Chondrocyte (in vitro differentiated cells): ENCODE measurements at regions not wholly inside any gene's neighbourhood (a gene's known extent, or its start where the extent isn't known, plus 50 kb on each side); places are given as distances from the start of the nearest gene placed in this dataset.

Source experiments
- DNase-seq: peaks from one replicate; pipeline ENCODE4 v3.0.0; 2021; ENCODE audit warnings: mixed read lengths, low spot score
- H3K27ac Mint-ChIP-seq: one replicate; pipeline ENCODE4 v1.8.0; 2021; ENCODE audit warnings: mild to moderate bottlenecking, moderate library complexity, mixed read lengths; ENCODE audit not compliant: unreplicated experiment
- H3K27me3 Mint-ChIP-seq: 2 replicates; pipeline ENCODE4 v1.8.0; 2021; ENCODE audit warnings: low read depth, mixed read lengths
- H3K36me3 Mint-ChIP-seq: 2 replicates; pipeline ENCODE4 v1.8.0; 2021; ENCODE audit warnings: low read depth, mixed read lengths
- H3K4me1 Mint-ChIP-seq: 2 replicates; pipeline ENCODE4 v1.8.0; 2021; ENCODE audit warnings: low read depth, mild to moderate bottlenecking, mixed read lengths
- H3K4me3 Mint-ChIP-seq: one replicate; pipeline ENCODE4 v1.8.0; 2021; ENCODE audit warnings: mild to moderate bottlenecking, moderate library complexity, mixed read lengths; ENCODE audit not compliant: unreplicated experiment
- H3K9me3 Mint-ChIP-seq: 2 replicates; pipeline ENCODE4 v1.8.0; 2021; ENCODE audit warnings: low read depth, mixed read lengths
- TF ChIP-seq, protein P1 (sequence below): fragments of 200-600 bp; sonication (generic); IDR thresholded peaks from 2 replicates; pipeline ENCODE4 v1.5.0; 2021; ENCODE audit warnings: antibody characterized with exemption, mild to moderate bottlenecking, moderate library complexity

DNA sequence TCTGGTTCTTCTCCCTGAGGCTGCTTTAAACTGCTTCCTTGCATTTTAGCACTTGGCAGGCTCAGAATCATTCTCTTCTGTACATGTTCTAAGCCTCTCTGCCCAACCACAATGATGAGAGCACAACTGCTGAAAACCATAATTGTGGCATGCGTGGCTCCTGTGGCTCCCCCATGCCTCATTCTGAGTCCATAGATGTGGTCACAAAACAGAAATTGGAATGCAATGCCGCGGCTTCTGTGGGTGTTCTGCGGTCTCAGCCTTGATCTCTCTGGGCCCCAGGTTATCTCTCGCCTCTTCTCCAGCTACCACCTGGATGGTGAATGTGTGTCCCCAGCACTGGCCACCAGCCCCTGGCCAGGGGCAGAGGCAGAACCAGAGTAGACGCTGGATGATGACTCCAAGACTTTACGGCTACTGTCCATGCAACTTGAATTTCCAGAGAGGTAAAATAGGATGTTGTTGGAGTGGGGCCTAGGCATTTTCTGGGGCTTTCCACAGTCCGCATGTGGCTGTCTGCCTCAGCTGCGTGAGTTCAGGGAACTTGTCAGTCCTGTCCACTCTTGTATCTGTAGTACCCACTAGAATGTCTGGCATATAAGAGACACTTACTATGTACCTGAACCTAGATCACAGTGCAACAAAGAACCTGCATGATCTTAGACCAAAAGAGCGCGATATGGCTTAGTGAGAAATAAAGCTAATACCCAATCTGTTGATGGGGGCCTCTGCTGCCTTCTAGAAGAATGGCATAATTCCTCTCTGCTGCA lies 52.4 kb upstream of the ADRB1 start:
- H3K4me3 Mint-ChIP-seq: no peak overlapping the region
- DNase-seq: no peak
- H3K27ac Mint-ChIP-seq: no peak overlapping the region
- no peaks in the 10 kb centered on the region for H3K9me3 Mint-ChIP-seq
- peaks cover 25% of the 10 kb centered on the region for H3K4me1 Mint-ChIP-seq
- TF ChIP-seq, protein P1, sequence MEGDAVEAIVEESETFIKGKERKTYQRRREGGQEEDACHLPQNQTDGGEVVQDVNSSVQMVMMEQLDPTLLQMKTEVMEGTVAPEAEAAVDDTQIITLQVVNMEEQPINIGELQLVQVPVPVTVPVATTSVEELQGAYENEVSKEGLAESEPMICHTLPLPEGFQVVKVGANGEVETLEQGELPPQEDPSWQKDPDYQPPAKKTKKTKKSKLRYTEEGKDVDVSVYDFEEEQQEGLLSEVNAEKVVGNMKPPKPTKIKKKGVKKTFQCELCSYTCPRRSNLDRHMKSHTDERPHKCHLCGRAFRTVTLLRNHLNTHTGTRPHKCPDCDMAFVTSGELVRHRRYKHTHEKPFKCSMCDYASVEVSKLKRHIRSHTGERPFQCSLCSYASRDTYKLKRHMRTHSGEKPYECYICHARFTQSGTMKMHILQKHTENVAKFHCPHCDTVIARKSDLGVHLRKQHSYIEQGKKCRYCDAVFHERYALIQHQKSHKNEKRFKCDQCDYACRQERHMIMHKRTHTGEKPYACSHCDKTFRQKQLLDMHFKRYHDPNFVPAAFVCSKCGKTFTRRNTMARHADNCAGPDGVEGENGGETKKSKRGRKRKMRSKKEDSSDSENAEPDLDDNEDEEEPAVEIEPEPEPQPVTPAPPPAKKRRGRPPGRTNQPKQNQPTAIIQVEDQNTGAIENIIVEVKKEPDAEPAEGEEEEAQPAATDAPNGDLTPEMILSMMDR: no peak
- peaks cover 2% of the 10 kb centered on the region for H3K27me3 Mint-ChIP-seq
- peaks cover 4% of the 10 kb centered on the region for H3K36me3 Mint-ChIP-seq

- no peak overlapping the region for H3K27ac Mint-ChIP-seq
- peaks cover 25% of the 10 kb centered on the region for H3K4me1 Mint-ChIP-seq
- no peaks in the 10 kb centered on the region for H3K36me3 Mint-ChIP-seq
- DNase-seq: no peak
- peaks cover 2% of the 10 kb centered on the region for H3K27me3 Mint-ChIP-seq
- no peaks in the 10 kb centered on the region for H3K9me3 Mint-ChIP-seq
- TF ChIP-seq, protein P1: no peak
- no peak overlapping the region for H3K4me3 Mint-ChIP-seq
These were observed 51.1 kb upstream of the ADRB1 start for GRCh38 chr10:113992471-113993011.

DNA sequence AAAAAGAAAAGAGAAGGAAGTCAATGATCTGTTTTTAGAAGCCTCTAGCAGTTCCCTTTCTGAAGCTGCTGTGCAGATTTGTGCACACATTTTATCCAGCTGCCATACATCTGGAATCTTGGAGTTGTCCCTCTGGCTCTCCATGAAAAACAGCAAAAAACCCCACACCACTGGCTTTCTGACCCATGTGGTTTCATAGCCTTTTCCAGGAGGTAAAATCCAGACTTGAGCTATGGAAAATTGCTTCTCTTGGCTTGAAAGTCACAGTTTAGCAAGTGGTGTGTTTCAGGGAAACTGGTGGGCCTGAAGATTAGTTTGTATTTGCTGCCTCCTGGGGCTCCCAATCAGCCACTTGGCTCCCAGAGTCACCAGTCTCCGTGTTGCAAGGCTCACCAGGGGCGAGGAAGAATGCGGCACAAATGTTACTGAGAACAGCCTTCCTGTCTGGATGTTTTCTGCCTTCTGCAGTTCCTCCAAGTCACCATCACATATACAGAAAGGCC lies 50.1 kb upstream of the ADRB1 start:
- Mint-ChIP-seq H3K36me3 (no peaks in the 10 kb centered on the region), H3K27ac (peak overlapping the region; percentile 79), H3K9me3 (no peaks in the 10 kb centered on the region), H3K27me3 (peaks cover under 1% of the 10 kb centered on the region), H3K4me1 (peaks cover 25% of the 10 kb centered on the region), H3K4me3 (no peak overlapping the region)
- TF ChIP-seq, protein P1: peak; percentile 72
- DNase-seq: no peak
